Neural progenitor cell (in vitro differentiated cells): ENCODE measurements at regions not wholly inside any gene's neighbourhood (a gene's known extent, or its start where the extent isn't known, plus 50 kb on each side); places are given as distances from the start of the nearest gene placed in this dataset.

Source experiments
- EZH2 ChIP-seq: fragments of 200-600 bp; sonication (generic); IDR thresholded peaks from 2 replicates; pipeline ENCODE4 v1.6.1; 2017; ENCODE audit warnings: antibody characterized with exemption, mild to moderate bottlenecking, moderate library complexity
- EZH2phosphoT487 ChIP-seq: fragments of 200-600 bp; sonication (generic); IDR thresholded peaks from 2 replicates; pipeline ENCODE4 v1.6.1; 2017; ENCODE audit warnings: antibody characterized with exemption
- TF ChIP-seq, protein P1 (sequence below): fragments of 200-600 bp; sonication (generic); IDR thresholded peaks from 2 replicates; pipeline ENCODE4 v1.5.1; 2017; ENCODE audit warnings: antibody characterized with exemption, mild to moderate bottlenecking

DNA sequence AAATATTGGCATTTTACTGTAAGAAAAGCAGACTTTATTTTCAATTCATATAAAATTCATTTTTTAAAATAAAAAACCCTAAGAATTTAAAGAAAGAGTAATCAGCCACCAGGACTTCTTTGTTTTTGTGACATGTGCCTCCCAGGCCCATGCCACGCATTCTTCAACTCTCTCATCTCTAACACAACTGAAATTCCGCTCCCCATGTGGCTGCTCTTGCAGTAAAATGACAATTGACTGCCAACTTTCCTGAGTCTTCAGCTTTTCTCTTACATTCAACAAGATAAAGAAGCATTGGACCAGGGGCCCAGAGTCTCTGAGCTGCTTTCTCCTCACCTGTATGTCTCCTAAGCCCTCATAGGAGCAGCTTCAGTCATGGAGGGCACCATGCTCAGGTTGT is 372.1 kb downstream of the UQCRFS1 start:
- TF ChIP-seq, protein P1, sequence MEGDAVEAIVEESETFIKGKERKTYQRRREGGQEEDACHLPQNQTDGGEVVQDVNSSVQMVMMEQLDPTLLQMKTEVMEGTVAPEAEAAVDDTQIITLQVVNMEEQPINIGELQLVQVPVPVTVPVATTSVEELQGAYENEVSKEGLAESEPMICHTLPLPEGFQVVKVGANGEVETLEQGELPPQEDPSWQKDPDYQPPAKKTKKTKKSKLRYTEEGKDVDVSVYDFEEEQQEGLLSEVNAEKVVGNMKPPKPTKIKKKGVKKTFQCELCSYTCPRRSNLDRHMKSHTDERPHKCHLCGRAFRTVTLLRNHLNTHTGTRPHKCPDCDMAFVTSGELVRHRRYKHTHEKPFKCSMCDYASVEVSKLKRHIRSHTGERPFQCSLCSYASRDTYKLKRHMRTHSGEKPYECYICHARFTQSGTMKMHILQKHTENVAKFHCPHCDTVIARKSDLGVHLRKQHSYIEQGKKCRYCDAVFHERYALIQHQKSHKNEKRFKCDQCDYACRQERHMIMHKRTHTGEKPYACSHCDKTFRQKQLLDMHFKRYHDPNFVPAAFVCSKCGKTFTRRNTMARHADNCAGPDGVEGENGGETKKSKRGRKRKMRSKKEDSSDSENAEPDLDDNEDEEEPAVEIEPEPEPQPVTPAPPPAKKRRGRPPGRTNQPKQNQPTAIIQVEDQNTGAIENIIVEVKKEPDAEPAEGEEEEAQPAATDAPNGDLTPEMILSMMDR = no peak
- TF ChIP-seq EZH2 (no peak), EZH2phosphoT487 (no peak)
